OCI-LY1 (cell line): ENCODE measurements at regions not wholly inside any gene's neighbourhood (a gene's known extent, or its start where the extent isn't known, plus 50 kb on each side); places are given as distances from the start of the nearest gene placed in this dataset.
A peak's percentile ranks its signal among the peaks of the same experiment; 100 is the strongest.

Experiments used
- H2AFZ ChIP-seq: fragments of 200-600 bp; sonication (generic), shearing (Covaris generic); 2 replicates; pipeline ENCODE4 v1.6.0; 2014; ENCODE audit warnings: antibody characterized with exemption, mild to moderate bottlenecking, low read length
- H3F3A ChIP-seq: fragments of 200-600 bp; sonication (generic), shearing (Covaris generic); 2 replicates; pipeline ENCODE4 v1.6.0; 2014; ENCODE audit warnings: mild to moderate bottlenecking, antibody characterized with exemption, low read length, moderate library complexity; ENCODE audit not compliant: insufficient read depth
- H3K27ac ChIP-seq: fragments of 200-600 bp; sonication (generic); 2 replicates; pipeline ENCODE4 v1.5.1; 2014; ENCODE audit warnings: low read length, mixed run types, mild to moderate bottlenecking, low read depth; ENCODE audit not compliant: poor library complexity, severe bottlenecking
- H3K27me3 ChIP-seq: fragments of 200-600 bp; sonication (generic); 2 replicates; pipeline ENCODE4 v1.6.0; 2014; ENCODE audit warnings: antibody characterized with exemption, mild to moderate bottlenecking, low read length, moderate library complexity; ENCODE audit not compliant: insufficient read depth
- H3K36me3 ChIP-seq: fragments of 200-600 bp; sonication (generic); 2 replicates; pipeline ENCODE4 v1.6.1; 2014; ENCODE audit warnings: mild to moderate bottlenecking, antibody characterized with exemption, low read length, moderate library complexity, mixed read lengths; ENCODE audit not compliant: insufficient read depth
- H3K4me1 ChIP-seq: fragments of 200-600 bp; sonication (generic); 2 replicates; pipeline ENCODE4 v1.5.1; 2014; ENCODE audit warnings: mild to moderate bottlenecking, low read length, moderate library complexity; ENCODE audit not compliant: insufficient read depth, severe bottlenecking
- H3K4me2 ChIP-seq: fragments of 200-600 bp; sonication (generic), shearing (Covaris generic); 2 replicates; pipeline ENCODE4 v1.6.1; 2014; ENCODE audit warnings: low read length
- H3K4me3 ChIP-seq: fragments of 200-600 bp; sonication (generic); 2 replicates; pipeline ENCODE4 v1.5.1; 2014; ENCODE audit warnings: low read length, low read depth, mild to moderate bottlenecking, mixed read lengths; ENCODE audit not compliant: poor library complexity, severe bottlenecking
- H3K79me2 ChIP-seq: fragments of 200-600 bp; shearing (Covaris generic); 2 replicates; pipeline ENCODE4 v1.6.1; 2016; ENCODE audit warnings: mixed run types, low read length, mixed read lengths; ENCODE audit not compliant: insufficient read depth
- H3K9ac ChIP-seq: fragments of 200-600 bp; sonication (generic), shearing (Covaris generic); 2 replicates; pipeline ENCODE4 v1.6.1; 2014; ENCODE audit warnings: mild to moderate bottlenecking, low read length, mixed read lengths
- H3K9me2 ChIP-seq: fragments of 200-600 bp; sonication (generic), shearing (Covaris generic); 2 replicates; pipeline ENCODE4 v1.6.1; 2014; ENCODE audit warnings: low read depth, mild to moderate bottlenecking, low read length, mixed read lengths
- H3K9me3 ChIP-seq: fragments of 200-600 bp; shearing (Covaris generic); 2 replicates; pipeline ENCODE4 v1.6.1; 2014; ENCODE audit warnings: low read length, mixed read lengths
- H4K20me1 ChIP-seq: fragments of 200-600 bp; sonication (generic), shearing (Covaris generic); 2 replicates; pipeline ENCODE4 v1.6.0; 2016; ENCODE audit warnings: mild to moderate bottlenecking, low read length; ENCODE audit not compliant: insufficient read depth
- EZH2 ChIP-seq: fragments of 200-600 bp; sonication (generic), shearing (Covaris generic); IDR thresholded peaks from 2 replicates; pipeline ENCODE4 v1.8.0; 2017; ENCODE audit warnings: borderline replicate concordance, mixed run types, mild to moderate bottlenecking, antibody characterized with exemption, low read length, moderate library complexity, mixed read lengths
- TF ChIP-seq, protein P1 (sequence below): fragments of 200-600 bp; sonication (generic), shearing (Covaris generic); IDR thresholded peaks from 2 replicates; pipeline ENCODE4 v1.5.1; 2017; ENCODE audit warnings: mild to moderate bottlenecking, antibody characterized with exemption, low read length, moderate library complexity, mixed read lengths

DNA sequence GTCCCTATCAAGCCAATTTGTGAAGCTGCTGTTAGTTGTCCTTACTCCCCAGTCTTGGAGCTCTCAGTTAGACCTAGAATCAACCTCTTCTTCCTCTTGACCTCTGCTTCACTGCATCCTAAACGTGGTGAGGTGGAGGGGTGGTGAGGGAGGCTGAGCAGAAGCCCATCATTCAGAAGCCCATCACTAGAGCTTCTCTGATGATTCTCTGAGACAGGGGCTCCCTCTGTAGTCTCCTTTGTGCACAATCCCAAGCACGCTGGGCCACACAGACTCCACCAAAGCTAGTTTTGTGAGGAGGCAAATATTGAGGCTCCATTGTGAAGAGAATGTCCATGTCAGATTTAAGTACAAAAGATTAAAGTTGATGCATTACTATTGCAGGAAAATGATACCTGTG is 163.8 kb upstream of the PRSS1 start:
- H3K4me1 ChIP-seq = no peaks in the 10 kb centered on the region
- H4K20me1 ChIP-seq = no peaks in the 10 kb centered on the region
- no peak overlapping the region for H2AFZ ChIP-seq
- no peaks in the 10 kb centered on the region for H3K27me3 ChIP-seq
- no peak overlapping the region for H3K9ac ChIP-seq
- no peaks in the 10 kb centered on the region for H3K36me3 ChIP-seq
- no peaks in the 10 kb centered on the region for H3F3A ChIP-seq
- no peaks in the 10 kb centered on the region for H3K9me3 ChIP-seq
- no peak overlapping the region for H3K4me2 ChIP-seq
- H3K27ac ChIP-seq = no peak overlapping the region
- no peaks in the 10 kb centered on the region for H3K9me2 ChIP-seq
- H3K79me2 ChIP-seq = no peaks in the 10 kb centered on the region
- H3K4me3 ChIP-seq = no peak overlapping the region
- no peak for TF ChIP-seq EZH2
- TF ChIP-seq, protein P1, sequence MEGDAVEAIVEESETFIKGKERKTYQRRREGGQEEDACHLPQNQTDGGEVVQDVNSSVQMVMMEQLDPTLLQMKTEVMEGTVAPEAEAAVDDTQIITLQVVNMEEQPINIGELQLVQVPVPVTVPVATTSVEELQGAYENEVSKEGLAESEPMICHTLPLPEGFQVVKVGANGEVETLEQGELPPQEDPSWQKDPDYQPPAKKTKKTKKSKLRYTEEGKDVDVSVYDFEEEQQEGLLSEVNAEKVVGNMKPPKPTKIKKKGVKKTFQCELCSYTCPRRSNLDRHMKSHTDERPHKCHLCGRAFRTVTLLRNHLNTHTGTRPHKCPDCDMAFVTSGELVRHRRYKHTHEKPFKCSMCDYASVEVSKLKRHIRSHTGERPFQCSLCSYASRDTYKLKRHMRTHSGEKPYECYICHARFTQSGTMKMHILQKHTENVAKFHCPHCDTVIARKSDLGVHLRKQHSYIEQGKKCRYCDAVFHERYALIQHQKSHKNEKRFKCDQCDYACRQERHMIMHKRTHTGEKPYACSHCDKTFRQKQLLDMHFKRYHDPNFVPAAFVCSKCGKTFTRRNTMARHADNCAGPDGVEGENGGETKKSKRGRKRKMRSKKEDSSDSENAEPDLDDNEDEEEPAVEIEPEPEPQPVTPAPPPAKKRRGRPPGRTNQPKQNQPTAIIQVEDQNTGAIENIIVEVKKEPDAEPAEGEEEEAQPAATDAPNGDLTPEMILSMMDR = peak; percentile 7; the same call in 1 of the 2 replicates

DNA sequence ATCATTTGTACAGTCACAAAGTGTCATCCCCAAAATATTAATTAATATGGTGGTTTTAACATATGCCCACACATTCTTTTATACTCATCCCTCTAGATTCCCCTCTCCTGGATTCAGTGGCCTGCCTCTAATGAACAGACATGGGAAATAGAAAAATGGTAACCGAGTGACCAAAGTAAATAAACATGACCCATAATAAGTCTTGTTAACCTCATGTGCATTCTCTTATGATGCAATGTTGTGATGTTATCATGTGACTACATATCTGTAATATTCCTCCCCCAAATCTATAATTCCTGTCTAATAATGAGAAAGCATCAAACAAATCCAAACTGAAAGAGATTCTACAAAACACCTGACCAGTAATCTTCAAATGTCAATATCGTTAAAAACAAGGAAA is 164.5 kb upstream of the PRSS1 start:
- H3K79me2 ChIP-seq = no peaks in the 10 kb centered on the region
- H4K20me1 ChIP-seq = no peaks in the 10 kb centered on the region
- no peak overlapping the region for H3K9ac ChIP-seq
- H3K9me2 ChIP-seq = no peaks in the 10 kb centered on the region
- no peaks in the 10 kb centered on the region for H3K27me3 ChIP-seq
- no peak overlapping the region for H2AFZ ChIP-seq
- no peaks in the 10 kb centered on the region for H3K4me1 ChIP-seq
- H3K9me3 ChIP-seq = no peaks in the 10 kb centered on the region
- no peaks in the 10 kb centered on the region for H3K36me3 ChIP-seq
- no peak overlapping the region for H3K4me2 ChIP-seq
- H3F3A ChIP-seq = no peaks in the 10 kb centered on the region
- no peak overlapping the region for H3K27ac ChIP-seq
- TF ChIP-seq, protein P1 = no peak
- TF ChIP-seq EZH2 = no peak
- no peak overlapping the region for H3K4me3 ChIP-seq

DNA sequence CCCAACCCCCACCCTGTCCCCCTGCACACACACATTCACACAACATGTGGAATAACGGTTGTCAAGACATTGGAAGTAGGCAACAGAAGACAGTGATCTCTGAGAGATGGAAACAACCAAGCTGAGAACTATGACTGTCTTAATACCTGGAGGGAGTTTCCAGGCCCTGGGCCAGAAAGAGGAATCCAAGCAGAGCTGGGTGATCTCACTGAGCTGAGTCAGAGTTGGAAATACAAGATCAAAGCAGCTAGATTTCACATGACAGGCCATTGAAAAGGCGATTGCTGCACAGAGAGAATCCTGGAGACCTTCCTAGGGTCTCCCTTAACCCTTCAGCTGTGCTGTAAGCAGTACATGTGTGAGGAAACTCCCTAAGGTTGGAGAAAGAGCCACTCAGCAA is 165.8 kb upstream of the PRSS1 start:
- H3K36me3 ChIP-seq = no peaks in the 10 kb centered on the region
- no peaks in the 10 kb centered on the region for H3K9me3 ChIP-seq
- H2AFZ ChIP-seq = no peak overlapping the region
- H3K4me1 ChIP-seq = no peaks in the 10 kb centered on the region
- H3K4me3 ChIP-seq = no peak overlapping the region
- no peaks in the 10 kb centered on the region for H3K79me2 ChIP-seq
- no peaks in the 10 kb centered on the region for H3K27me3 ChIP-seq
- no peak overlapping the region for H3K4me2 ChIP-seq
- no peak overlapping the region for H3K9ac ChIP-seq
- H3K27ac ChIP-seq = no peak overlapping the region
- H3F3A ChIP-seq = no peaks in the 10 kb centered on the region
- H3K9me2 ChIP-seq = no peaks in the 10 kb centered on the region
- no peaks in the 10 kb centered on the region for H4K20me1 ChIP-seq
- TF ChIP-seq EZH2 = no peak
- TF ChIP-seq, protein P1 = no peak
